Activated T-cell treated with anti-CD3 and anti-CD28 coated beads, Interleukin-2, amount 50 U/mL, for 4 hours (primary cell): ENCODE measurements at regions not wholly inside any gene's neighbourhood (a gene's known extent, or its start where the extent isn't known, plus 50 kb on each side); places are given as distances from the start of the nearest gene placed in this dataset.

Experiments
- ATAC-seq, 2 donors: fragments of 200-7000 bp; cut with Tn5 transposase; one replicate each; pipeline ENCODE4 v1.10.0; 2021
- DNase-seq: peaks from one replicate; pipeline ENCODE4 v3.0.0-alpha.2; 2020
- H3K27me3 Mint-ChIP-seq: one replicate; pipeline ENCODE4 v1.8.0; 2021; ENCODE audit warnings: low read depth, mixed read lengths
- H3K36me3 Mint-ChIP-seq: one replicate; pipeline ENCODE4 v1.8.0; 2022; ENCODE audit warnings: mixed read lengths; ENCODE audit not compliant: insufficient read depth
- H3K4me1 Mint-ChIP-seq: one replicate; pipeline ENCODE4 v1.8.0; 2021; ENCODE audit warnings: low read depth, mixed read lengths
- H3K4me3 Mint-ChIP-seq: one replicate; pipeline ENCODE4 v1.8.0; 2021; ENCODE audit warnings: mild to moderate bottlenecking, moderate library complexity, mixed read lengths
- H3K9me3 Mint-ChIP-seq: one replicate; pipeline ENCODE4 v1.8.0; 2021; ENCODE audit warnings: mixed read lengths

GRCh38 chr9:7300484-7300883, 499.1 kb downstream of the DMAC1 start:
- H3K27me3 Mint-ChIP-seq: peaks cover 19% of the 10 kb centered on the region
- H3K4me3 Mint-ChIP-seq: no peak overlapping the region
- H3K9me3 Mint-ChIP-seq: no peaks in the 10 kb centered on the region
- H3K4me1 Mint-ChIP-seq: peaks cover 7% of the 10 kb centered on the region
- no peaks in the 10 kb centered on the region for H3K36me3 Mint-ChIP-seq
- ATAC-seq (no peak), DNase-seq (no peak)

GRCh38 chr9:7298123-7298522, 501.5 kb downstream of the DMAC1 start:
- H3K4me1 Mint-ChIP-seq: peaks cover 7% of the 10 kb centered on the region
- H3K4me3 Mint-ChIP-seq: no peak overlapping the region
- no peak for DNase-seq
- peak; percentile 92 to 95 for ATAC-seq
- H3K27me3 Mint-ChIP-seq: peaks cover 9% of the 10 kb centered on the region
- H3K36me3 Mint-ChIP-seq: no peaks in the 10 kb centered on the region
- no peaks in the 10 kb centered on the region for H3K9me3 Mint-ChIP-seq

DNA sequence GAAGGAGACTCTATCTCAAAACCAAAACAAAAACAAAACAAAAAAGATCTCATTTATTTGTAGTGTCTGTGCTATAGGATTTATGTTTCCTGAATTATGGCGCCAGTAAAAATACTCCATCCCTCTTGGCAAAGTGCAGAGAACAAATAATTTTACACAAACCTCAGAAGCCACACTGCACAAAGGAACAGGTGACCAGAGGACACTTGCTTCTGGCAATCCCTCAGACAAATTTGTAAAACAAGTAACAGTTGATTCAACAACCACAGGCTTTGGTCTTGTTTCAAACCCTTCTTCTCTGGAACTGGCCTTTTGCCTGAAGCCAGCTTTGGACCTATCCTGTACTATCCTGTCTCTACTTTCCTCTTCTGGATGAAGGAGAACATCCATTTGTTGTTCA, 502.1 kb downstream of the DMAC1 start:
- H3K36me3 Mint-ChIP-seq: no peaks in the 10 kb centered on the region
- ATAC-seq: no peak
- H3K4me3 Mint-ChIP-seq: no peak overlapping the region
- H3K4me1 Mint-ChIP-seq: peaks cover 7% of the 10 kb centered on the region
- H3K9me3 Mint-ChIP-seq: no peaks in the 10 kb centered on the region
- H3K27me3 Mint-ChIP-seq: peaks cover 8% of the 10 kb centered on the region
- DNase-seq: no peak

DNA sequence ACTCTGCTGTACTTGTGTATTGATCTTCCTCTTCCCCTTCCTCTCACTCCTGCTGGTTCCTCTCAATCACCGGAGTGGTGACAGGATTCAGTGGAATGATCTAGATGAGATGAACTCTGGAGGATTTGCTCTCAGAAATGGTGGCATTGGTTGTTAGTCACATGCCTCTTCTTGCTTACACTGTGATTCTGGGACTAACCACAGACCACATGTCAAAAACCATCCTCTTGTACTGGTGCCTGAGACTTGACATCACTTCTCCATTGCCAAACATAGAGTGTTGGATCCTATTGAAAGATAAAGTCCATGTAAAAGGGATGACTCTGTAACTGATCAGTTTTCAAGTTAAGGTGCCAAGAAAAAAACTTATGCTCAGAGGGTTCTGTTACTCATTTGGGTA, 506.5 kb downstream of the DMAC1 start:
- DNase-seq (no peak), ATAC-seq (peak; percentile 53 to 57)
- Mint-ChIP-seq H3K36me3 (no peaks in the 10 kb centered on the region), H3K4me3 (no peak overlapping the region), H3K4me1 (peaks cover 5% of the 10 kb centered on the region), H3K27me3 (peaks cover 8% of the 10 kb centered on the region), H3K9me3 (no peaks in the 10 kb centered on the region)

GRCh38 chr9:7289773-7290172, 509.8 kb downstream of the DMAC1 start:
- ATAC-seq (no peak), DNase-seq (no peak)
- H3K27me3 Mint-ChIP-seq: peaks cover 3% of the 10 kb centered on the region
- no peaks in the 10 kb centered on the region for H3K36me3 Mint-ChIP-seq
- no peaks in the 10 kb centered on the region for H3K9me3 Mint-ChIP-seq
- no peaks in the 10 kb centered on the region for H3K4me1 Mint-ChIP-seq
- H3K4me3 Mint-ChIP-seq: no peak overlapping the region

DNA sequence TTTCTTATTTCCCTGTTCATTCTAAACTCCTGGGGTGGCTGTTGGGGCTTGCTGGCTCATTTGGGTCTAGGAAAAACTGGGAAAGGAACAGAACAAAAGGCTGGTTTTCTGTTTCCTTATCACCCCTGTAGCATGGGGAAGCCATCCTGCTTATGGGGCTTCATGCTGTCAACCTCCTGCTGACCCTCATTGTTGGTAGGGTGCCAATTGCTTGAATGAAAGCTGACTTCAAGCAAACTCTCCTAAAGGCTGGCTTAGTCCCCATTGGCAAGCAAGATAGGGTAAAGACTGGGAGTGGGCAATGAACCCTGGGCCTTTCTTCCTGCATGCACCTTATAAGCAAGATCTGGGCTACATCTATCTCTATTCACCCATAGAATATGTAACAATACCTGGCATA, 511.6 kb downstream of the DMAC1 start:
- Mint-ChIP-seq H3K27me3 (peaks cover 5% of the 10 kb centered on the region), H3K9me3 (no peaks in the 10 kb centered on the region), H3K36me3 (no peaks in the 10 kb centered on the region), H3K4me1 (no peaks in the 10 kb centered on the region), H3K4me3 (no peak overlapping the region)
- no peak for ATAC-seq
- no peak for DNase-seq

DNA sequence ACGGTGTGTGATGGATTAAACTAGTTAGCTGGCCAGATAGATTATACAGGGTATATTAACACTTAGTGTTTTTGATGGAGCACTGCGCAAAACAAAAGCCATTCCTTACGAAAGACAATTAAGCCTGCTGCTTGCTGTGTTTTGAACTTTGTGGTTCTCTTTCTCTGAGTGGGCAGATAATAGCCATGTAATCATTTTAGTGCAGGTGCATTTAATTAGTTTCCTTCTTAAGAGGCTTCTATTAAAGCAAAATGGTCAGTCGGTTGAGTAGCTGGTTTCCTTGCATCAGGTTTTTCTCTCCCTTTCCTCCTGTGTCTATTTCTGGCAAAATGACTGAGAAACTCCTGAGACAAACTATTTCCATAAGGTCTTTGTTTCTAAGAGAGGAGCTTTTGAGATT, 512.5 kb downstream of the DMAC1 start:
- ATAC-seq: no peak
- H3K36me3 Mint-ChIP-seq: no peaks in the 10 kb centered on the region
- DNase-seq: no peak
- H3K4me3 Mint-ChIP-seq: no peak overlapping the region
- H3K4me1 Mint-ChIP-seq: no peaks in the 10 kb centered on the region
- no peaks in the 10 kb centered on the region for H3K9me3 Mint-ChIP-seq
- H3K27me3 Mint-ChIP-seq: peaks cover 5% of the 10 kb centered on the region

- no peaks in the 10 kb centered on the region for H3K4me1 Mint-ChIP-seq
- no peaks in the 10 kb centered on the region for H3K9me3 Mint-ChIP-seq
- H3K36me3 Mint-ChIP-seq: no peaks in the 10 kb centered on the region
- H3K4me3 Mint-ChIP-seq: no peak overlapping the region
- DNase-seq: no peak
- peaks cover 5% of the 10 kb centered on the region for H3K27me3 Mint-ChIP-seq
- no peak for ATAC-seq
Measured at GRCh38 chr9:7286101-7286500, 513.5 kb downstream of the DMAC1 start.

DNA sequence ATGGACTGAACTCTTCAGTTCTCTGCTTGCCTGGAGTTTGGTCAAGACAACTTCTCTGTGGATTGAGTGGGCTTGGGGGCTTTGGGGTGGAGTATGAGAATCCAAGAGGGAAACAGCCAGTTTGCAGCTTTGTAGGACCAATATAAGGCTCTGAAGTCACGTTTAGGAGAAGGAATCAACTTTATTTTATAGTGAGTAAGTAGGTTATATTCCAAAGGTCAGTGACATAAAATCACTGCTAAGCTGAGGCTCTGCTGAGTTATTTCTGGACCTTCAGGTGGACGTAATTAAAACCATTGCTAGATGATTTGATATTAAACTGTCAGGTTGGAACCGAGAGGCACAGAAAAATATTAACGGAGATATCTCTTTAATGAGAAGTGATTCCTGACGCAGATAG, 514.4 kb downstream of the DMAC1 start:
- no peaks in the 10 kb centered on the region for H3K4me1 Mint-ChIP-seq
- H3K36me3 Mint-ChIP-seq: no peaks in the 10 kb centered on the region
- peaks cover 7% of the 10 kb centered on the region for H3K27me3 Mint-ChIP-seq
- no peak overlapping the region for H3K4me3 Mint-ChIP-seq
- DNase-seq (no peak), ATAC-seq (no peak)
- H3K9me3 Mint-ChIP-seq: no peaks in the 10 kb centered on the region

DNA sequence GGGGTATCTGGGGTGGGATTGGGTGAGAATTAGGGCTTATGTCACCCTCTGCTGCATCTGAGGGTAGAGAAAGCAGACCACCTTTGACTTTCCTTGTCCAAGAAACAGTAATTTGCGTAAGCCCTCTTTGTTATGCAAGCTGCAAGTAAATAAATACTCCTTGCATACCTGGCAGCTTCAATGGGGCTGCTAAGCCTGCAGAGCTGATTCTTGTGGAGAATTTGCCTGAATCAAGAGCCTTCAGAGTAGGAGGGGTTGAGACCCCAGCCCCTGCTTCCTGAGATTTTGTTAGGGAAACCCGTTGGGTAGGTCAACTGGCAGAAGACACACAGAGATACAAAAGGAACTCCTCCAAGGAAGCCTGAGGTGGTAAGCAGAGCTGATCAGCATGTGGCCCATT, 515.1 kb downstream of the DMAC1 start:
- Mint-ChIP-seq H3K4me1 (no peaks in the 10 kb centered on the region), H3K4me3 (no peak overlapping the region), H3K36me3 (no peaks in the 10 kb centered on the region), H3K27me3 (peaks cover 7% of the 10 kb centered on the region), H3K9me3 (no peaks in the 10 kb centered on the region)
- ATAC-seq: no peak
- no peak for DNase-seq

- Mint-ChIP-seq H3K4me3 (no peak overlapping the region), H3K4me1 (no peaks in the 10 kb centered on the region), H3K9me3 (no peaks in the 10 kb centered on the region), H3K36me3 (no peaks in the 10 kb centered on the region), H3K27me3 (peaks cover 5% of the 10 kb centered on the region)
- no peak for DNase-seq
- ATAC-seq: peak; percentile 55 to 79
Measured at GRCh38 chr9:7284117-7284516, 515.5 kb downstream of the DMAC1 start.

GRCh38 chr9:7273575-7273974, 515.8 kb downstream of the KDM4C start:
- no peaks in the 10 kb centered on the region for H3K4me1 Mint-ChIP-seq
- DNase-seq: no peak
- ATAC-seq: no peak
- H3K9me3 Mint-ChIP-seq: no peaks in the 10 kb centered on the region
- H3K27me3 Mint-ChIP-seq: peaks cover 5% of the 10 kb centered on the region
- no peak overlapping the region for H3K4me3 Mint-ChIP-seq
- H3K36me3 Mint-ChIP-seq: no peaks in the 10 kb centered on the region

DNA sequence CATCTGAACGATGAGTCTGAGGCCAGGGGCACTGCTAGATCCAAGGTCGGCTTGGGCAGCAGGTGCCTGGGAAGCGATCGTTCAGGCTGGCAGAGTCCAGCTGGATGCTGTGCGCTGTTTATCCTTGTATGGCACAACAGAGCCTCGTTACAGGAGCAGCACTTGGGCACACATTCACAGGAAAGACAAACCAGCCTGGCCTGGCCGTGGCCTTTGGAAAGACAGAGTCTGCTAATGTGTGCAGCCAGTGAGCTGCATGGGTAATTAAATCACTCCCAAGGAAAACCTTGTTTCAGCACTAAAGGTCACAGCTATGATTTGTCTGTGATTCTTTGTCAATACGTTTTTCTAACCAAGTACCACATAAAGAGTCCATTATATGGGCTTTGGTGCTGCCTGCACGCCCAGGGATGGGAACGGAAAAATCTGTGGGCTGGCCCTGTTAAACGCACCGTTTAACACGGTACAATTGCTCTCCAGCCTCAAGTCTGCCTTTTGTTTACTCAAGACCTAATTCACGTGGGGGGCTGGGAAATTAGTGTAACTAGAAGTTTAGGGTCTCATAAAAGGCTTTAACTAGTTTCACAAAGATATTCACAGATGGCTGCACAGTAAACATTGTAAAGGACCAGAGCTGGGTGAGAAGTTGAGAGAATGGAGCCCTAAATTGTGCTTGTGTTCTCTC, 509.3 kb downstream of the KDM4C start:
- no peak for DNase-seq
- no peaks in the 10 kb centered on the region for H3K4me1 Mint-ChIP-seq
- no peak overlapping the region for H3K4me3 Mint-ChIP-seq
- H3K36me3 Mint-ChIP-seq: no peaks in the 10 kb centered on the region
- no peaks in the 10 kb centered on the region for H3K9me3 Mint-ChIP-seq
- H3K27me3 Mint-ChIP-seq: peaks cover 10% of the 10 kb centered on the region
- ATAC-seq: no peak

GRCh38 chr9:7265181-7265580, 507.4 kb downstream of the KDM4C start:
- H3K4me1 Mint-ChIP-seq: no peaks in the 10 kb centered on the region
- no peaks in the 10 kb centered on the region for H3K9me3 Mint-ChIP-seq
- H3K27me3 Mint-ChIP-seq: peaks cover 10% of the 10 kb centered on the region
- DNase-seq (no peak), ATAC-seq (no peak)
- H3K4me3 Mint-ChIP-seq: no peak overlapping the region
- no peaks in the 10 kb centered on the region for H3K36me3 Mint-ChIP-seq

DNA sequence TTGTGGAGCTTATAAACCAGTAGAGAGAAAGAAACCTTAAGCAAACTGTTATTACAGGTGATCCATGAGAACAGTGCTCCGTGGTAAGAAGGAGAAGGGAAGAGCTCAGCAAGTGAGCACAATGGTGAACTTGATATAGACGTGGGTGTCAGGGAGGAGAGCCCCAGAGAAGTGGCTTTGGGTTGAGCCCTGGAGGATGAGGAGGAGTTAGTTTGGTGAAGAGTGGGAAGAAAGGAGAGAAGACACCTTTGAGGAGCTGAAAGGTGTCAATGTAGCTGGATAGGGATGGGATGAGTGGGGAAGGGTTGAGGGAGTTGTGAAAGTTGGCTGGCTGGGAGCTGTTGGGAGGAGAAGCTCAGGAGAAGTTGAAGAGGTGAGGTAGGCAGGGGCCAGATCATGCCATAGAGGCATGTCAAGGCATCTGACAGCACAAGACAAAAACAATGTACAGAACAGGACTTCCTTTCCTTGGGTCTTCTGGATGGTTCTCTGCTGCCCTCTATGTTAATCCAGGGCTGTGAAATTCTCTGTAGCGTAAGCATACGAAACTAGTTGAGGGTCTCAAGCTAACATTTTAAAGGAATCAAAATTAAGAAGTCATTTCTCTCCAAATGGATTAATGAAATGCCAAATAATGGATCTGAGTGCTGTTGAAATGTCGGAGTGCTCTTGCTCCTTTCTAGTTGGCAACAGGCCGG, 501.9 kb downstream of the KDM4C start:
- Mint-ChIP-seq H3K36me3 (no peaks in the 10 kb centered on the region), H3K4me1 (no peaks in the 10 kb centered on the region), H3K27me3 (peaks cover 14% of the 10 kb centered on the region), H3K4me3 (no peak overlapping the region), H3K9me3 (no peaks in the 10 kb centered on the region)
- ATAC-seq (no peak), DNase-seq (no peak)
